ENCODE measurements at regions not wholly inside any gene's neighbourhood (a gene's known extent, or its start where the extent isn't known, plus 50 kb on each side); places are given as distances from the start of the nearest gene placed in this dataset.
"Not testable (repeated sequence)": the region's sequence is repeated elsewhere in the genome, so short reads cannot be mapped to it uniquely, and the experiment has no call there.

- Histone ChIP-seq H3K27ac (no peak overlapping the region), H3K36me3 (replicated peaks; ENCODE audit: insufficient read depth, low read depth) (no peaks in the 10 kb centered on the region), H3K79me2 (no peaks in the 10 kb centered on the region), H3K9me2 (replicated peaks; ENCODE audit: insufficient read depth) (no peaks in the 10 kb centered on the region), H3K4me3 (no peak overlapping the region), H3K27me3 (no peaks in the 10 kb centered on the region), H3K4me2 (no peak overlapping the region), H3K4me1 (ENCODE audit: insufficient read depth) (no peaks in the 10 kb centered on the region), H3K9me3 (ENCODE audit: low read depth) (no peaks in the 10 kb centered on the region), H4K20me1 (ENCODE audit: insufficient read depth, poor library complexity, severe bottlenecking) (no peaks in the 10 kb centered on the region), H2AFZ (no peak overlapping the region)
- DNase-seq (ENCODE audit: low spot score): no peak
- WGBS (ENCODE audit: low lambda C conversion rate, missing lambda C conversion rate): 67% methylated on average over 4 of the region's 4 CpGs
- no peak for TF ChIP-seq EZH2 (IDR thresholded peaks at IDR 0.05; ENCODE audit: borderline replicate concordance)
- TF ChIP-seq, protein P1, sequence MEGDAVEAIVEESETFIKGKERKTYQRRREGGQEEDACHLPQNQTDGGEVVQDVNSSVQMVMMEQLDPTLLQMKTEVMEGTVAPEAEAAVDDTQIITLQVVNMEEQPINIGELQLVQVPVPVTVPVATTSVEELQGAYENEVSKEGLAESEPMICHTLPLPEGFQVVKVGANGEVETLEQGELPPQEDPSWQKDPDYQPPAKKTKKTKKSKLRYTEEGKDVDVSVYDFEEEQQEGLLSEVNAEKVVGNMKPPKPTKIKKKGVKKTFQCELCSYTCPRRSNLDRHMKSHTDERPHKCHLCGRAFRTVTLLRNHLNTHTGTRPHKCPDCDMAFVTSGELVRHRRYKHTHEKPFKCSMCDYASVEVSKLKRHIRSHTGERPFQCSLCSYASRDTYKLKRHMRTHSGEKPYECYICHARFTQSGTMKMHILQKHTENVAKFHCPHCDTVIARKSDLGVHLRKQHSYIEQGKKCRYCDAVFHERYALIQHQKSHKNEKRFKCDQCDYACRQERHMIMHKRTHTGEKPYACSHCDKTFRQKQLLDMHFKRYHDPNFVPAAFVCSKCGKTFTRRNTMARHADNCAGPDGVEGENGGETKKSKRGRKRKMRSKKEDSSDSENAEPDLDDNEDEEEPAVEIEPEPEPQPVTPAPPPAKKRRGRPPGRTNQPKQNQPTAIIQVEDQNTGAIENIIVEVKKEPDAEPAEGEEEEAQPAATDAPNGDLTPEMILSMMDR (IDR thresholded peaks at IDR 0.05; ENCODE audit: poor library complexity): no peak
- no peak for TF ChIP-seq EZH2phosphoT487 (IDR thresholded peaks at IDR 0.05; ENCODE audit: low read depth, severe bottlenecking, unreplicated experiment)
These were observed 386.0 kb upstream of the NECTIN3 start for GRCh38 chr3:110685630-110686029.

GRCh38 chr3:110686701-110687100 lies 384.9 kb upstream of the NECTIN3 start:
- no peaks in the 10 kb centered on the region for H3K27me3 ChIP-seq
- no peaks in the 10 kb centered on the region for H3K9me3 ChIP-seq (ENCODE audit: low read depth)
- H3K9me2 ChIP-seq (replicated peaks; ENCODE audit: insufficient read depth): no peaks in the 10 kb centered on the region
- no peaks in the 10 kb centered on the region for H4K20me1 ChIP-seq (ENCODE audit: insufficient read depth, poor library complexity, severe bottlenecking)
- H2AFZ ChIP-seq: no peak overlapping the region
- H3K4me1 ChIP-seq (ENCODE audit: insufficient read depth): no peaks in the 10 kb centered on the region
- no peak for TF ChIP-seq EZH2 (IDR thresholded peaks at IDR 0.05; ENCODE audit: borderline replicate concordance)
- TF ChIP-seq, protein P1 (IDR thresholded peaks at IDR 0.05; ENCODE audit: poor library complexity): no peak
- no peak for TF ChIP-seq EZH2phosphoT487 (IDR thresholded peaks at IDR 0.05; ENCODE audit: low read depth, severe bottlenecking, unreplicated experiment)
- 87% methylated on average over 3 of the region's 3 CpGs for WGBS (ENCODE audit: low lambda C conversion rate, missing lambda C conversion rate)
- H3K27ac ChIP-seq: no peak overlapping the region
- no peaks in the 10 kb centered on the region for H3K36me3 ChIP-seq (replicated peaks; ENCODE audit: insufficient read depth, low read depth)
- no peak overlapping the region for H3K4me3 ChIP-seq
- no peaks in the 10 kb centered on the region for H3K79me2 ChIP-seq
- no peak for DNase-seq (ENCODE audit: low spot score)
- no peak overlapping the region for H3K4me2 ChIP-seq

DNA sequence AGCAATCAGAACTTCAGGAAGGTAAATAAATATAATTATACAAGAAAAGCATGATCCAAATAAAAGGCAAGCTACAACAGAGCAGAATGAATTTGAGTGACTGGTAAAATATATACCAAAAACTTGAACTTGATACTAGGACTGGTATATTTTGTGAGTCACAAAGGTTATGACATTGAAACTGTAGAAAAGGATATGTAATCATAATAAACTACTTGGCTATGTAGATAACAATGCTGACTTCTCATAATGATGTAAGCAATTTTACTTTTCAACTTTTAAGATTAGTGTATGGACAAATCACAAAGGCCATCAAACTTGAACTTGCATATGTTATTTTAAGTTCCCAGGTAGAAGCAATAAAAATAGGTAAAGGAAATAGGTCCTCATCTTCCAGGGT lies 384.5 kb upstream of the NECTIN3 start:
- TF ChIP-seq EZH2 (IDR thresholded peaks at IDR 0.05; ENCODE audit: borderline replicate concordance) (no peak), EZH2phosphoT487 (IDR thresholded peaks at IDR 0.05; ENCODE audit: low read depth, severe bottlenecking, unreplicated experiment) (no peak)
- TF ChIP-seq, protein P1 (IDR thresholded peaks at IDR 0.05; ENCODE audit: poor library complexity): no peak
- Histone ChIP-seq H3K4me3 (no peak overlapping the region), H4K20me1 (ENCODE audit: insufficient read depth, poor library complexity, severe bottlenecking) (no peaks in the 10 kb centered on the region), H3K36me3 (replicated peaks; ENCODE audit: insufficient read depth, low read depth) (no peaks in the 10 kb centered on the region), H3K27me3 (no peaks in the 10 kb centered on the region), H3K27ac (no peak overlapping the region), H2AFZ (no peak overlapping the region), H3K4me1 (ENCODE audit: insufficient read depth) (no peaks in the 10 kb centered on the region), H3K9me2 (replicated peaks; ENCODE audit: insufficient read depth) (no peaks in the 10 kb centered on the region), H3K9me3 (ENCODE audit: low read depth) (no peaks in the 10 kb centered on the region), H3K4me2 (no peak overlapping the region), H3K79me2 (no peaks in the 10 kb centered on the region)
- no peak for DNase-seq (ENCODE audit: low spot score)

DNA sequence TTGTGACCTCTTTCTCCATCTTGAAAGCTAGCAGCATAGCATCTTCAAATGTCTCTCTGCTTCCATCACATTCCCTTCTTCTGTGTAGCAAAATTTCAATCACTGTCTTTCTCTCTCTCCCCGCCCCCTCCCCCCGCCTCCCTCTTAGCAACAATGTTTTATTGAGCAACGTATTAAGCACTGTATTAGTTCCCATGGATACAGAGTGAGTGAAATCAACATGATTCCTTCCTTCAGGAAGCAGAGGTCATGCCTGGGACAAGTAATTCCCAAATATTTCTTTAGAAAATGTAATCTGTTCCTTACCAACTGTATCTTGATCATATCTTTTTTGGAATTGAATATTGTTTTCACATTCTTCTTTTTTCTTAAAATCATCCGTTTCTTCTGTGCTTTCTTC lies 373.7 kb upstream of the NECTIN3 start:
- no peak overlapping the region for H3K27ac ChIP-seq

GRCh38 chr3:110704332-110704731 lies 367.3 kb upstream of the NECTIN3 start:
- H3K36me3 ChIP-seq (replicated peaks; ENCODE audit: insufficient read depth, low read depth); H3K9me3 ChIP-seq (ENCODE audit: low read depth); H3K79me2 ChIP-seq; DNase-seq (ENCODE audit: low spot score); H3K4me1 ChIP-seq (ENCODE audit: insufficient read depth); H3K27ac ChIP-seq; H4K20me1 ChIP-seq (ENCODE audit: insufficient read depth, poor library complexity, severe bottlenecking); H3K27me3 ChIP-seq; H3K4me3 ChIP-seq; H2AFZ ChIP-seq; H3K4me2 ChIP-seq; H3K9me2 ChIP-seq (replicated peaks; ENCODE audit: insufficient read depth): not testable (repeated sequence)

More for the DNA sequence above, 373.7 kb upstream of the NECTIN3 start:
- H3K36me3 ChIP-seq (replicated peaks; ENCODE audit: insufficient read depth, low read depth): no peaks in the 10 kb centered on the region
- no peaks in the 10 kb centered on the region for H3K27me3 ChIP-seq
- H3K9me2 ChIP-seq (replicated peaks; ENCODE audit: insufficient read depth): no peaks in the 10 kb centered on the region
- no peaks in the 10 kb centered on the region for H4K20me1 ChIP-seq (ENCODE audit: insufficient read depth, poor library complexity, severe bottlenecking)
- TF ChIP-seq EZH2 (IDR thresholded peaks at IDR 0.05; ENCODE audit: borderline replicate concordance) (no peak), EZH2phosphoT487 (IDR thresholded peaks at IDR 0.05; ENCODE audit: low read depth, severe bottlenecking, unreplicated experiment) (no peak)
- TF ChIP-seq, protein P1 (IDR thresholded peaks at IDR 0.05; ENCODE audit: poor library complexity): no peak
- WGBS (ENCODE audit: low lambda C conversion rate, missing lambda C conversion rate): 94% methylated on average over 4 of the region's 4 CpGs
- no peaks in the 10 kb centered on the region for H3K79me2 ChIP-seq
- no peak overlapping the region for H2AFZ ChIP-seq
- no peak overlapping the region for H3K4me3 ChIP-seq
- no peak for DNase-seq (ENCODE audit: low spot score)
- H3K9me3 ChIP-seq (ENCODE audit: low read depth): no peaks in the 10 kb centered on the region
- H3K4me1 ChIP-seq (ENCODE audit: insufficient read depth): no peaks in the 10 kb centered on the region
- H3K4me2 ChIP-seq: no peak overlapping the region
